T47D (cell line): ENCODE measurements at regions not wholly inside any gene's neighbourhood (a gene's known extent, or its start where the extent isn't known, plus 50 kb on each side); places are given as distances from the start of the nearest gene placed in this dataset.
A peak's percentile ranks its signal among the peaks of the same experiment; 100 is the strongest.

Experiments
- DNase-seq, 2 experiments: peaks; one replicate each; pipeline versions ENCODE4 v3.0.0 to v3.0.0-alpha.2; 2011 to 2012; ENCODE audit warnings: low read depth in 1 of 2, low spot score in 1 of 2
- JUND ChIP-seq: IDR thresholded peaks from 2 replicates; pipeline ENCODE4 v1.6.1; 2012; ENCODE audit warnings: low read depth
- in situ Hi-C: cut with HindIII; loops from 2 replicates; pipeline ENCODE4 v1.10.0; 2016; ENCODE audit warnings: low sequenced_read_pairs, low pct_unique_long_range_greater_than_20kb

- no peak for TF ChIP-seq JUND
- no peak for DNase-seq
- in situ Hi-C loops, result no loop called here
Measured at GRCh38 chr20:10780901-10781300, 107.1 kb upstream of the JAG1 start.

- no peak for DNase-seq
- in situ Hi-C loops, result no loop called here
- no peak for TF ChIP-seq JUND
Measured at GRCh38 chr20:10781526-10781925, 107.7 kb upstream of the JAG1 start.

GRCh38 chr20:10783707-10784553 is 110.1 kb upstream of the JAG1 start:
- peak in 1 of 2 experiments; percentile 20 for DNase-seq
- in situ Hi-C loops, result no loop called here
- TF ChIP-seq JUND, result no peak

DNA sequence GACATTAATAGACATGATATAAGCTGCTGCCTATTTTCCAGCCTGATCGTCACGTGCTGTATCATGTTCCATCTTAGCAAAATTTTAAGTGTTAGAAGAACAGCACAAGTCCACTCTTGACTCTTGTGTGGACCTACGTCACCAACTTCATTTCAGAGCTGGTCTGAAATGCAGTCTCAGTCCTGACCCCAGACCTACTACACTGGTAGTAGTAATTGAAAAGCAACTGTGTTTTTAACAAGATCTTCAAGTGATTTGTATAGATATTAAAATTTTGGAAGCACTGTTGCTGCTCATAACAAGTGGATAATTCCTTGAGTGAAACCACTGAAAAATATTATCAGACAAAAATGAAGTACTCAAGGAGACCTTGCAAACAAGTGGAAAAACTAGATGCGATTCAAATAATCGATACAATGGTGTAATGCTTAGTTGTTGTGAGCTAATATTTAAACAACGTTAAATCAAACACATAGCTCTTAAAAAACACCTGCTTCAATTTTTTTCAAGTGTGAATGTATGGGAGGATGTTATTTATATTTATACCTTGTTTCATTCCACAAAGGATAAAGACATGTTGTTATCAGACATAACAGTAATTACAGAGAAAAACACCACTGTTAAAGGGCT is 110.9 kb upstream of the JAG1 start:
- no peak for DNase-seq
- in situ Hi-C loops, result no loop called here
- TF ChIP-seq JUND, result no peak

GRCh38 chr20:10786678-10787077 is 112.9 kb upstream of the JAG1 start:
- in situ Hi-C loops, result no loop called here
- TF ChIP-seq JUND, result no peak
- no peak for DNase-seq

DNA sequence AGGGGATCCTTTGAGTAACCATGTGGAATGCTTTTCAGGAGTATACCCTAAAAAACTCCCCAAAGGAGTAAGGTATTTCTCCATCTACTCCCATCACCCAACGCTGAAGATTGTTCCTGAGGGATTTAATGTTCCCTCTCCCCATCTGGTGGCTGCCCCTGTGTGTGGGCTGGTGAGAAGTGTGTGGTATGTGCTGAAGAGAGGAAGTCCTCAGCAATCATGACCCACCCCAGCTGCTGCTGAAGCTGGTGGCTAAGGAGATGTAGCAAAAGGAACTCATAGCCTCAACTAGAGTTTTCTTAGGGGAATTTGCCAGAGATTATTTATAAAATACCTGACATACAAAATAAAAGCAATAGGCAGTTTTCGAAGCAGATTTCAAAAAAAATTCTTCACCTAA is 114.3 kb upstream of the JAG1 start:
- TF ChIP-seq JUND, result no peak
- no peak for DNase-seq
- in situ Hi-C loops, result no loop called here

- no peak for DNase-seq
- no peak for TF ChIP-seq JUND
- in situ Hi-C loops, result no loop called here
Measured at GRCh38 chr20:10788877-10789276, 115.1 kb upstream of the JAG1 start.

DNA sequence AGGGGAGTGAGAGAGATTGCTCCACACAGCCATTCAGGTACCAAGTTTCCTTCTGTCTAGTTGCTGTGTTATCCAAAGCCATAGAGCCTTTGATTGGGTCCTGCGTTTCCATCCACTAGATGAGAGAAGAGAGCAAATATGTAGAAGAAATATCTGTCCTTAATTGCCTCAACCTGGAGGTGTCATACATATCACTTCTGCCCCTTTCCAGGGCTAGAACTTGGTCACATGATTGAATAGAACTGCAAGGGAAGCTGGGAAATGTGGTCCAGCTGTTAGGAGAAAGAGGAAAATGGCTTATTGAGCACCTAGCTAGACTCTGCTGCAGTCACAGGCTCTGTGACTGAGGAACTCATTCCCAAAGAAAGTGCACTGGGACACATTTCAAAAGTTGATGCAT is 115.6 kb upstream of the JAG1 start:
- no peak for DNase-seq
- TF ChIP-seq JUND, result no peak
- in situ Hi-C loops, result no loop called here

DNA sequence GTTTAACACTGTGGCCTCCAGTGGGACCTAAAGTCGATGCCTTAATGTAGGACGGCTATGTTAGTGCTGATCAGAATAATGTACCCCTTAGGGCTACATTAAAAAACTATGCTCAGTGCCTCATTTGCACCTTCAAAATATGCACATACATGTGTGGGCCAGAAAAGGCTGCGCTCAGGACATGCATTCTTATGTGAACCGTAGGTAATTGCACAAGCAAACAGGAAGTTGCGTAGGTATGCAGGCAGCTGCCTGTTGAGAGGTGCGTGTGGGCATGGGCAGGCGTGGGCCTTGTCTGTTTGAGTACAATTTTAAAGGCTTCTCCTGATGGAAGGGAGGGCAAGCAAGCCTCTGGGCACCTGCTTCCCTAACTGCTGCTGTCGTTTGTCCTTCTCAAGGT is 116.2 kb upstream of the JAG1 start:
- in situ Hi-C loops, result no loop called here
- no peak for TF ChIP-seq JUND
- no peak for DNase-seq

DNA sequence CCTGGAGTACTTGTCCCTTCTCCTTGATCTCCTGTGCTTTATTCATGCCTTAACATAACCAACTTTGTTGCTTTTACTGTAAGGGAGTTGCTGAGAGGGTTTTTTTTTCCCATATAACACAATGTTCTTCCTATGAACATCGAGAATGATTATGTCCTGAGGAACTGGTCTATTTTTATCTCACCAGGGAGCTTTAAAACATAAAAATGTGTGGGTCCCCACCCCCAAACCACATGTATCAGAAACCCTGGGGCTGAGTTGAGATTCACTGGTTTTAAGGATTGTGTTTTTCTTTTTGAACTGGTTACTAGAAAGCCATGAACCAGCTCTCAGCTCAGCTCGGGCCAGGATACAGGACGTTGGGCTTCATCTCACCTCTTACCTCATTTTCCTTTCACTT is 118.5 kb upstream of the JAG1 start:
- TF ChIP-seq JUND, result no peak
- DNase-seq, result no peak
- in situ Hi-C loops, result no loop called here

GRCh38 chr20:10793766-10794165 is 120.0 kb upstream of the JAG1 start:
- in situ Hi-C loops, result no loop called here
- peak in 1 of 2 experiments; percentile 47 for DNase-seq

DNA sequence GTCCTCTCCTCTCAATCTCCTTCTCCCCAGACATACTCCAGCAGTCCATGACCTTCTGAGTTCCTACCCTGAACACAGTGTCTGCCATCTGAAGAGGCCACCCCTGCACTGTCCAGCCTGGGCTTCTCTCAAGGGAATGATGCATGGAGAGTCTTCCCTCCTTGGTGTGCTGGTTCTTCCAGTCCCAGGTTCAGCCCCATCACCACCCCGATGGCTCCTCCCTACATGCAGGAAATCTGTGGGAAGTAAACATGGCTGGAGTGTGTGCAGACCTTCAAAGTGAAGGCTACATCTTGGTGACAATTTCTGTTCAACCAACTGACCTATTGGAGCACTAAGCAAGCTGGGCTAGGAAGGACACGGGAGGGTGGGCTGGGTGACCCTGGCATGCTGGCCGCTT is 121.0 kb upstream of the JAG1 start:
- no peak for DNase-seq
- in situ Hi-C loops, result no loop called here
- TF ChIP-seq JUND, result no peak

More at GRCh38 chr20:10793766-10794165, 120.0 kb upstream of the JAG1 start:
- no peak for TF ChIP-seq JUND

GRCh38 chr20:10795286-10796026 is 121.7 kb upstream of the JAG1 start:
- no peak for DNase-seq
- no peak for TF ChIP-seq JUND

More at GRCh38 chr20:10795286-10796026, 121.7 kb upstream of the JAG1 start:
- in situ Hi-C loops, result no loop called here
